IMR-90 (cell line): ENCODE measurements at regions not wholly inside any gene's neighbourhood (a gene's known extent, or its start where the extent isn't known, plus 50 kb on each side); places are given as distances from the start of the nearest gene placed in this dataset.

Experiments
- ATAC-seq: fragments of 200-7000 bp; cut with Tn5 transposase; 2 replicates; pipeline ENCODE4 v1.9.1; 2020; ENCODE audit warnings: low read depth, mild to moderate bottlenecking, moderate library complexity
- BruUV-seq: library from RNA; stranded (reverse); fragments of 400-500 nt; replicated peaks from 2 replicates; lab custom pipeline; 2021; lab: Mats Ljungman, UMichigan
- CTCF ChIA-PET: fragments of 300-600 bp; formaldehyde crosslinking; extraction: SDS; loops from one replicate; lab custom pipeline; 2021; ENCODE audit warnings: antibody characterized with exemption; lab: Yijun Ruan, JAX
- POLR2A ChIA-PET: fragments of 300-600 bp; sonication (Branson Sonifier 250); formaldehyde crosslinking; loops from one replicate; lab custom pipeline; 2022; ENCODE audit warnings: antibody characterized with exemption; ENCODE audit not compliant: unreplicated experiment; lab: Charles Lee
- DNase-seq: peaks from one replicate; pipeline ENCODE4 v3.0.0; 2013
- H2AFZ ChIP-seq: replicated peaks from 2 replicates; pipeline ENCODE3; 2013; ENCODE audit warnings: low read length, mild to moderate bottlenecking; ENCODE audit not compliant: poor library complexity
- H2AK5ac ChIP-seq: 2 replicates; pipeline ENCODE4 v1.6.1; 2013; ENCODE audit warnings: low read depth, low read length, inconsistent platforms
- H2AK9ac ChIP-seq: replicated peaks from 2 replicates; pipeline ENCODE3; 2013; ENCODE audit warnings: mild to moderate bottlenecking, low read depth, low read length, moderate library complexity; ENCODE audit not compliant: poor library complexity
- H2BK120ac ChIP-seq: 2 replicates; pipeline ENCODE4 v1.6.1; 2013; ENCODE audit warnings: low read depth, low read length, inconsistent platforms
- H2BK15ac ChIP-seq: 3 replicates; pipeline ENCODE4 v1.6.1; 2013; ENCODE audit warnings: low read depth, low read length, inconsistent platforms
- H2BK20ac ChIP-seq: 2 replicates; pipeline ENCODE4 v1.6.1; 2013; ENCODE audit warnings: low read depth, mild to moderate bottlenecking, inconsistent platforms, low read length, moderate library complexity
- H2BK5ac ChIP-seq: 2 replicates; pipeline ENCODE4 v1.6.1; 2013; ENCODE audit warnings: mild to moderate bottlenecking, low read depth, low read length, inconsistent platforms; ENCODE audit not compliant: poor library complexity, severe bottlenecking
- H3K14ac ChIP-seq: replicated peaks from 2 replicates; pipeline ENCODE4 v1.6.1; 2013; ENCODE audit warnings: low read depth, low read length, inconsistent platforms
- H3K18ac ChIP-seq: 2 replicates; pipeline ENCODE4 v1.6.1; 2013; ENCODE audit warnings: low read depth, low read length, control low read depth
- H3K23ac ChIP-seq: 2 replicates; pipeline ENCODE4 v1.6.1; 2013; ENCODE audit warnings: low read depth, low read length, inconsistent platforms
- H3K27ac ChIP-seq: 2 replicates; pipeline ENCODE4 v1.5.1; 2013; ENCODE audit warnings: mild to moderate bottlenecking, control low read depth, low read length; ENCODE audit not compliant: insufficient read depth
- H3K27me3 ChIP-seq: 2 replicates; pipeline ENCODE4 v1.6.1; 2013; ENCODE audit warnings: low read length; ENCODE audit not compliant: control insufficient read depth, insufficient read depth
- H3K36me3 ChIP-seq: 2 replicates; pipeline ENCODE4 v1.6.1; 2013; ENCODE audit warnings: low read length, mixed read lengths; ENCODE audit not compliant: control insufficient read depth, insufficient read depth
- H3K4ac ChIP-seq: 2 replicates; pipeline ENCODE4 v1.6.1; 2013; ENCODE audit warnings: low read depth, low read length, inconsistent platforms
- H3K4me1 ChIP-seq: 2 replicates; pipeline ENCODE4 v1.6.1; 2013; ENCODE audit warnings: low read length, mixed read lengths; ENCODE audit not compliant: control insufficient read depth, insufficient read depth
- H3K4me2 ChIP-seq: 2 replicates; pipeline ENCODE4 v1.6.1; 2013; ENCODE audit warnings: low read depth, mild to moderate bottlenecking, control low read depth, low read length, moderate library complexity
- H3K4me3 ChIP-seq: 2 replicates; pipeline ENCODE4 v1.5.1; 2013; ENCODE audit warnings: low read depth, mild to moderate bottlenecking, control low read depth, low read length, moderate library complexity; ENCODE audit not compliant: insufficient read depth
- H3K56ac ChIP-seq: 2 replicates; pipeline ENCODE4 v1.6.1; 2013; ENCODE audit warnings: low read length, inconsistent platforms; ENCODE audit not compliant: insufficient read depth; ENCODE audit errors: extremely low read depth
- H3K79me1 ChIP-seq, 2 experiments: 2 replicates each; pipeline ENCODE4 v1.6.1; 2013; ENCODE audit warnings: low read length in 2 of 2, inconsistent platforms in 1 of 2, low read depth in 1 of 2
- H3K9ac ChIP-seq: 2 replicates; pipeline ENCODE4 v1.6.1; 2013; ENCODE audit warnings: low read depth, low read length, control low read depth
- H3K9me1 ChIP-seq: 2 replicates; pipeline ENCODE4 v1.6.1; 2013; ENCODE audit warnings: low read length, inconsistent platforms; ENCODE audit not compliant: insufficient read depth
- H3K9me3 ChIP-seq: 2 replicates; pipeline ENCODE4 v1.6.1; 2013; ENCODE audit warnings: low read length; ENCODE audit not compliant: control insufficient read depth, insufficient read depth
- H4K20me1 ChIP-seq: 2 replicates; pipeline ENCODE4 v1.6.1; 2013; ENCODE audit warnings: low read length, inconsistent platforms; ENCODE audit not compliant: insufficient read depth
- H4K5ac ChIP-seq: 2 replicates; pipeline ENCODE4 v1.6.1; 2013; ENCODE audit warnings: mild to moderate bottlenecking, low read depth, low read length, control low read depth
- H4K8ac ChIP-seq, 2 experiments: 2 replicates each; pipeline ENCODE4 v1.6.1; 2013; ENCODE audit warnings: low read depth in 2 of 2, low read length in 2 of 2, control low read depth in 1 of 2, inconsistent platforms in 1 of 2
- H4K91ac ChIP-seq: 2 replicates; pipeline ENCODE4 v1.6.1; 2013; ENCODE audit warnings: low read depth, low read length, inconsistent platforms; ENCODE audit not compliant: insufficient read depth
- MAFK ChIP-seq: IDR thresholded peaks from 2 replicates; pipeline ENCODE4 v1.6.1; 2012; ENCODE audit warnings: low read depth, low read length, improper control_type of control experiment
- MAZ ChIP-seq: IDR thresholded peaks from 2 replicates; pipeline ENCODE4 v1.6.1; 2012; ENCODE audit warnings: low read depth, mild to moderate bottlenecking, low read length, improper control_type of control experiment, moderate library complexity, borderline replicate concordance
- NFE2L2 ChIP-seq: fragments of 150-350 bp; IDR thresholded peaks from 2 replicates; pipeline ENCODE4 v1.6.1; 2016; ENCODE audit warnings: low read depth, mild to moderate bottlenecking, low read length
- RCOR1 ChIP-seq: IDR thresholded peaks from 2 replicates; pipeline ENCODE4 v1.6.1; 2012; ENCODE audit warnings: mild to moderate bottlenecking, low read length, improper control_type of control experiment; ENCODE audit not compliant: insufficient replicate concordance
- RFX5 ChIP-seq: IDR thresholded peaks from 2 replicates; pipeline ENCODE4 v1.8.0; 2012; ENCODE audit warnings: low read depth, mild to moderate bottlenecking, low read length, moderate library complexity
- WGBS, 2 experiments: methylation state at CpG; one replicate each; pipeline versions ENCODE4 v1.1.5 to v1.1.7; 2013; ENCODE audit warnings: missing lambda C conversion rate in 2 of 2; ENCODE audit not compliant: insufficient read length in 1 of 2; ENCODE audit errors: extremely low coverage in 2 of 2; 5-methylcytosine and 5-hydroxymethylcytosine counted together
- dilution Hi-C: fragments of 300-500 bp; cut with HindIII; formaldehyde crosslinking; loops from one replicate; pipeline ENCODE4 v1.14.3; 2018; ENCODE audit warnings: low sequenced_read_pairs; ENCODE audit not compliant: unreplicated experiment
- in situ Hi-C: fragments of 300-500 bp; cut with MboI; formaldehyde crosslinking; loops from 3 replicates; pipeline ENCODE4 v1.14.3; 2019; ENCODE audit warnings: low sequenced_read_pairs, inconsistent platforms, mixed read lengths
- intact Hi-C: fragments of 100-400 bp; cut with micrococcal nuclease; formaldehyde crosslinking; loops from 2 replicates; pipeline ENCODE4 v1.10.0; 2022

DNA sequence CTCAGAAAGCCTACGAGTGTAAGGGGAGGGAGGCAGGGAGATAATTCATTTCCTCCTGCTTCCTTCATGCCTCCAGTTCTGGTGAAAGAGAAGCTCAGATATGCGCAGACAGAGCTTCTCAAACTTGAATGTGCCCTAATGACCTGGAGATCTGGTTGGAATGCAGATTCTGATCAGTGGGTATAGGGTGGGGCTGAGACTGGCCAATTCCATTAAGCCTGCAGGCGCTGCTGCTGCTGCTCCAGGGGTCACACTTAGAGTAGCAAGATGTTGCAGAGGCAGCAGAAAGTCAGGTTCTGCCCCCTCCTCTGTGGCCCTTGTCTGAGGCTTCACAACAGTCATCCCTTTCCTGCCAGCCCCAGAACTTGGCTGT, 161.0 kb downstream of the DHX35 start:
- H2AK5ac ChIP-seq, result no peak overlapping the region
- POLR2A ChIA-PET, result no interaction called here
- H3K9ac ChIP-seq, result no peak overlapping the region
- H3K4ac ChIP-seq, result no peak overlapping the region
- H3K4me3 ChIP-seq, result no peak overlapping the region
- no peak overlapping the region for H3K14ac ChIP-seq
- no peak overlapping the region for H2BK120ac ChIP-seq
- H2AK9ac ChIP-seq, result no peak overlapping the region
- intact Hi-C loops (no loop called here), in situ Hi-C loops (no loop called here), dilution Hi-C loops (no loop called here)
- no peaks in the 10 kb centered on the region for H3K79me1 ChIP-seq
- TF ChIP-seq MAZ, result no peak
- TF ChIP-seq RFX5, result no peak
- TF ChIP-seq NFE2L2, result no peak
- no peak for TF ChIP-seq RCOR1
- TF ChIP-seq MAFK, result no peak
- H3K18ac ChIP-seq, result no peak overlapping the region
- no peak overlapping the region for H2BK20ac ChIP-seq
- no TSS peak for BruUV-seq
- DNase-seq (no peak), ATAC-seq (no peak)
- H3K4me2 ChIP-seq, result no peak overlapping the region
- no peak overlapping the region for H3K27ac ChIP-seq
- no peak overlapping the region for H4K8ac ChIP-seq
- no peak overlapping the region for H2BK15ac ChIP-seq
- no peaks in the 10 kb centered on the region for H3K9me3 ChIP-seq
- no peak overlapping the region for H4K5ac ChIP-seq
- H2BK5ac ChIP-seq, result no peak overlapping the region
- H3K9me1 ChIP-seq, result no peaks in the 10 kb centered on the region
- H3K27me3 ChIP-seq, result no peaks in the 10 kb centered on the region; the same call in 1 of the 2 replicates
- no peak overlapping the region for H3K23ac ChIP-seq
- H3K36me3 ChIP-seq, result no peaks in the 10 kb centered on the region
- no peaks in the 10 kb centered on the region for H3K4me1 ChIP-seq
- H4K20me1 ChIP-seq, result no peaks in the 10 kb centered on the region
- H4K91ac ChIP-seq, result no peak overlapping the region
- no peak overlapping the region for H2AFZ ChIP-seq
- CTCF ChIA-PET, result no interaction called here
- WGBS, 2 experiments, result no CpG with 5 or more reads among the region's 3 CpGs
- H3K56ac ChIP-seq, result no peak overlapping the region
